Esophagus muscularis mucosa (tissue), 3 donors: ENCODE measurements at regions not wholly inside any gene's neighbourhood (a gene's known extent, or its start where the extent isn't known, plus 50 kb on each side); places are given as distances from the start of the nearest gene placed in this dataset.

ENCODE experiments used
- POLR2A ChIP-seq: fragments of 450-650 bp; IDR thresholded peaks from one replicate; pipeline ENCODE4 v1.6.1; 2017; ENCODE audit warnings: antibody characterized with exemption, moderate library complexity, mild to moderate bottlenecking, low read depth
- POLR2AphosphoS5 ChIP-seq, 2 donors: sonication (generic); formaldehyde crosslinking; IDR thresholded peaks; one replicate each; pipeline ENCODE4 v1.6.1; 2017; ENCODE audit warnings: antibody characterized with exemption in 2 of 2
- TF ChIP-seq, protein P1 (sequence below), 3 experiments: fragments of 200-600 bp in 2 of 3; fragments of 450-650 bp in 1 of 3; sonication (generic) in 2 of 3; IDR thresholded peaks; one replicate each; pipeline ENCODE4 v1.5.1; 2017 to 2019; ENCODE audit warnings: antibody characterized with exemption in 3 of 3, mild to moderate bottlenecking in 2 of 3, moderate library complexity in 1 of 3

DNA sequence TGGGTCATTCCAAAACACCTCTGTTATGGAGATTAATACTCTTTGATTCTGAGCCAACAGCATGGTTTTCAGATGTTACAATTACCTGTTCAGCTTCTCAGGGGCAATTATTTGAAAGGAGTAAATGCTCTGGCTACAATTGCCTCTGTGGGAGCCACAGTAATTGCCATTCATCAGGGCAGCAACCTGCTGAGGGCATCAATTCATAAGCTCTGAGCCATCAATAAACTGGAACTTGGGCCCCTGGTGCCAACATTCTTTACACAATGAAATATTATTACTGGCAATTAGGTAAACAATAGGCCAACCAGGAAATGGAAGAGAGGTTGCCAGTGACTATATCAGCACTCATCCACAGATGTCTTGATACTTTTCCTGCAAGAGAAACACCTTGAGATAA, 660.8 kb downstream of the MECOM start:
- TF ChIP-seq POLR2AphosphoS5 (IDR thresholded peaks at IDR 0.05) (no peak), POLR2A (no peak)
- TF ChIP-seq, protein P1, sequence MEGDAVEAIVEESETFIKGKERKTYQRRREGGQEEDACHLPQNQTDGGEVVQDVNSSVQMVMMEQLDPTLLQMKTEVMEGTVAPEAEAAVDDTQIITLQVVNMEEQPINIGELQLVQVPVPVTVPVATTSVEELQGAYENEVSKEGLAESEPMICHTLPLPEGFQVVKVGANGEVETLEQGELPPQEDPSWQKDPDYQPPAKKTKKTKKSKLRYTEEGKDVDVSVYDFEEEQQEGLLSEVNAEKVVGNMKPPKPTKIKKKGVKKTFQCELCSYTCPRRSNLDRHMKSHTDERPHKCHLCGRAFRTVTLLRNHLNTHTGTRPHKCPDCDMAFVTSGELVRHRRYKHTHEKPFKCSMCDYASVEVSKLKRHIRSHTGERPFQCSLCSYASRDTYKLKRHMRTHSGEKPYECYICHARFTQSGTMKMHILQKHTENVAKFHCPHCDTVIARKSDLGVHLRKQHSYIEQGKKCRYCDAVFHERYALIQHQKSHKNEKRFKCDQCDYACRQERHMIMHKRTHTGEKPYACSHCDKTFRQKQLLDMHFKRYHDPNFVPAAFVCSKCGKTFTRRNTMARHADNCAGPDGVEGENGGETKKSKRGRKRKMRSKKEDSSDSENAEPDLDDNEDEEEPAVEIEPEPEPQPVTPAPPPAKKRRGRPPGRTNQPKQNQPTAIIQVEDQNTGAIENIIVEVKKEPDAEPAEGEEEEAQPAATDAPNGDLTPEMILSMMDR (IDR thresholded peaks at IDR 0.05) = no peak
